KMS-11 (cell line): ENCODE measurements at regions not wholly inside any gene's neighbourhood (a gene's known extent, or its start where the extent isn't known, plus 50 kb on each side); places are given as distances from the start of the nearest gene placed in this dataset.
A peak's percentile ranks its signal among the peaks of the same experiment; 100 is the strongest.

Source experiments
- H2AFZ ChIP-seq: fragments of 200-600 bp; sonication (generic); 2 replicates; pipeline ENCODE4 v1.6.1; 2016; ENCODE audit warnings: antibody characterized with exemption, mixed run types, low read depth
- H3K27ac ChIP-seq: fragments of 200-600 bp; sonication (generic); 2 replicates; pipeline ENCODE4 v1.6.1; 2016; ENCODE audit warnings: mild to moderate bottlenecking, mixed run types
- H3K27me3 ChIP-seq: fragments of 200-600 bp; sonication (generic); 2 replicates; pipeline ENCODE4 v1.6.1; 2017; ENCODE audit warnings: mild to moderate bottlenecking, low read depth, mixed run types, moderate library complexity; ENCODE audit not compliant: insufficient read depth
- H3K36me3 ChIP-seq: fragments of 200-600 bp; sonication (generic); 2 replicates; pipeline ENCODE4 v1.6.1; 2017; ENCODE audit warnings: mild to moderate bottlenecking, mixed run types; ENCODE audit not compliant: insufficient read depth
- H3K4me1 ChIP-seq: fragments of 200-600 bp; sonication (generic); 2 replicates; pipeline ENCODE4 v1.6.1; 2016; ENCODE audit warnings: mild to moderate bottlenecking, low read depth, mixed run types; ENCODE audit not compliant: poor library complexity, severe bottlenecking
- H3K4me2 ChIP-seq: fragments of 200-600 bp; sonication (generic); 2 replicates; pipeline ENCODE4 v1.7.0; 2016; ENCODE audit warnings: mild to moderate bottlenecking, mixed run types
- H3K4me3 ChIP-seq: fragments of 200-600 bp; sonication (generic); IDR thresholded peaks from 2 replicates; pipeline ENCODE4 v1.6.1; 2017; ENCODE audit warnings: low read depth, low read length, mixed read lengths; ENCODE audit not compliant: insufficient read depth
- H3K79me2 ChIP-seq: fragments of 200-600 bp; sonication (generic); 2 replicates; pipeline ENCODE4 v1.6.1; 2016; ENCODE audit warnings: low read depth, mixed run types; ENCODE audit not compliant: insufficient read depth
- H3K9ac ChIP-seq: fragments of 200-600 bp; sonication (generic); 2 replicates; pipeline ENCODE4 v1.6.1; 2016; ENCODE audit warnings: mild to moderate bottlenecking, mixed run types
- H4K20me1 ChIP-seq: fragments of 200-600 bp; sonication (generic); 2 replicates; pipeline ENCODE4 v1.6.1; 2016; ENCODE audit warnings: mild to moderate bottlenecking, mixed run types; ENCODE audit not compliant: insufficient read depth
- CTCF ChIP-seq: fragments of 200-600 bp; sonication (generic); conservative IDR thresholded peaks from 2 replicates; pipeline ENCODE4 v1.6.1; 2017; ENCODE audit warnings: low read depth, mild to moderate bottlenecking, antibody characterized with exemption, low read length, moderate library complexity, mixed read lengths

GRCh38 chr9:110050925-110051355 is 157.0 kb downstream of the C9orf152 start:
- no peak overlapping the region for H3K4me3 ChIP-seq
- peaks cover 60% of the 10 kb centered on the region for H3K4me1 ChIP-seq
- no peaks in the 10 kb centered on the region for H4K20me1 ChIP-seq
- no peaks in the 10 kb centered on the region for H3K27me3 ChIP-seq
- H3K9ac ChIP-seq, result peak overlapping the region; percentile 73; the same call in 1 of the 2 replicates
- peak overlapping the region; percentile 56 for H3K27ac ChIP-seq
- peak overlapping the region; percentile 76 for H3K4me2 ChIP-seq
- no peaks in the 10 kb centered on the region for H3K36me3 ChIP-seq
- no peak for TF ChIP-seq CTCF
- no peak overlapping the region for H2AFZ ChIP-seq
- H3K79me2 ChIP-seq, result peaks cover 75% of the 10 kb centered on the region

GRCh38 chr9:110056062-110056461 is 151.9 kb downstream of the C9orf152 start:
- Histone ChIP-seq H3K79me2 (peaks cover 100% of the 10 kb centered on the region), H3K27ac (no peak overlapping the region)

GRCh38 chr9:110058304-110058953 is 149.5 kb downstream of the C9orf152 start:
- Histone ChIP-seq H2AFZ (no peak overlapping the region), H3K79me2 (peaks cover 100% of the 10 kb centered on the region), H3K4me2 (no peak overlapping the region), H3K4me3 (no peak overlapping the region), H3K36me3 (peaks cover 5% of the 10 kb centered on the region; the same call in 1 of the 2 replicates), H3K9ac (no peak overlapping the region), H4K20me1 (peaks cover 30% of the 10 kb centered on the region), H3K4me1 (peaks cover 84% of the 10 kb centered on the region), H3K27me3 (no peaks in the 10 kb centered on the region), H3K27ac (no peak overlapping the region)
- peak; percentile 53 for TF ChIP-seq CTCF

More at GRCh38 chr9:110056062-110056461, 151.9 kb downstream of the C9orf152 start:
- peaks cover 25% of the 10 kb centered on the region for H4K20me1 ChIP-seq
- no peak overlapping the region for H3K4me3 ChIP-seq
- H3K9ac ChIP-seq, result no peak overlapping the region
- no peak overlapping the region for H2AFZ ChIP-seq
- H3K36me3 ChIP-seq, result peaks cover 5% of the 10 kb centered on the region; the same call in 1 of the 2 replicates
- no peak overlapping the region for H3K4me2 ChIP-seq
- H3K27me3 ChIP-seq, result no peaks in the 10 kb centered on the region
- peaks cover 85% of the 10 kb centered on the region for H3K4me1 ChIP-seq
- TF ChIP-seq CTCF, result no peak

- no peak overlapping the region for H3K9ac ChIP-seq
- H2AFZ ChIP-seq, result no peak overlapping the region
- peaks cover 5% of the 10 kb centered on the region; the same call in 1 of the 2 replicates for H3K36me3 ChIP-seq
- H4K20me1 ChIP-seq, result peaks cover 30% of the 10 kb centered on the region
- H3K79me2 ChIP-seq, result peaks cover 100% of the 10 kb centered on the region
- H3K4me1 ChIP-seq, result peaks cover 85% of the 10 kb centered on the region
- H3K4me3 ChIP-seq, result no peak overlapping the region
- no peak overlapping the region for H3K27ac ChIP-seq
- no peaks in the 10 kb centered on the region for H3K27me3 ChIP-seq
- H3K4me2 ChIP-seq, result no peak overlapping the region
- no peak for TF ChIP-seq CTCF
These were observed 148.5 kb downstream of the C9orf152 start for GRCh38 chr9:110059461-110059860.
